8988T (cell line): ENCODE measurements at regions not wholly inside any gene's neighbourhood (a gene's known extent, or its start where the extent isn't known, plus 50 kb on each side); places are given as distances from the start of the nearest gene placed in this dataset.

Experiments used
- DNase-seq: peaks from one replicate; pipeline ENCODE4 v3.0.0; 2011

- DNase-seq = no peak
These were observed 924.4 kb upstream of the TENM4 start for GRCh38 chr11:80365076-80365725.

DNA sequence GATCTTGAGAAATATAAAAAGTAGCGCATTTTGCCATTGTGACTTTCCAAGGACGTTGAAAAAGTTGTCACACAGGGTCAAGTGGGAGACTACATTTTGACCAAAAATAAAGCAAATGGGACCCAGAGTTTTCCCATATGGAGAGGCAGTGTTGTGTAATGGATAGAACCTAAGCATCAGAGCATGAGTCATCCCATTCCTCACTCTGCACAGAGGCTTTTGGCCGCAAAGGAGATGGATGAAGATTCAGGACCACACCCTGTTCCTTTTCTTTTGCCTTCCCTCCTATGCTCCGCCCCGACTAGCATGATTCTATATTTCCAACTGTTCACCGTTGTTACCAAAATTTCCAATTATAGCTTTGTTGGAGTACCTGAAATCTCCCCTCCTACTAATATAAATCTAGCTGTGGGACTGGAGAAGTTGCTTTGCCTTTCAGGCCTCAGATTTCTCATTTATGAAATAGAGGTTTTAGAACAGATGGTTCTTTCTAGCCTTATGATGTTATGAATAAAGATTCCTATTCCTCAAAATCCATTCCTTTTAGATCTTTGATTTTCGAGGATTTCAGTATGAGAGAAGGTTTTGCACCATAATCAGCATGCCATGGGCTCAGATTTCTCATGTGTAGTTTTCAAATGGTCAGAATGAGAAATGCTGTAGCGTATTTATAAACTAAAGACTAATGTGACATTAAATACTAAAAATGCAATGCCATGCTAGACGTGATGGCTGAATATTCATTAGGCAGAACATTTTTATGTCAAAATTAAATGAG, 921.9 kb upstream of the TENM4 start:
- DNase-seq = no peak

- DNase-seq = no peak
These were observed 914.4 kb upstream of the TENM4 start for GRCh38 chr11:80355251-80355650.

GRCh38 chr11:80350541-80350940, 909.7 kb upstream of the TENM4 start:
- no peak for DNase-seq

DNA sequence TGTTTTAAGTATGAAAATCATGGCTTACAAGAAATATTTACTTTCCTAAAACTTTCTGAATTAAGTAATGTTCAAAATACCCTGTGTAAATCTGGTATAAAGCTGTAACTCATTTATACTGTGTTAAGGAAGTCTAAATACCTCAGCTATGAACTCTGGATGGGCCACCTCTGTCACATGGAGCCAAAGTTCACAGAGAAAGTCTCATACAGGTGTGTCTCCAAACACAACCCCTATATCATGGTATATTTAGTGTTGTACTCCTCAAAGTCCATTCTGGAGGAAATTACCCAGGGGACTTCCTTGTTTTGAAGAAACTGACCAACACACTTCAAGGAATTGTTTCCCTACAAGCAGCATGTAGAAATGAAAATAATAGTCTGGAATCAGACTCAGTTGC, 909.2 kb upstream of the TENM4 start:
- DNase-seq = no peak

DNA sequence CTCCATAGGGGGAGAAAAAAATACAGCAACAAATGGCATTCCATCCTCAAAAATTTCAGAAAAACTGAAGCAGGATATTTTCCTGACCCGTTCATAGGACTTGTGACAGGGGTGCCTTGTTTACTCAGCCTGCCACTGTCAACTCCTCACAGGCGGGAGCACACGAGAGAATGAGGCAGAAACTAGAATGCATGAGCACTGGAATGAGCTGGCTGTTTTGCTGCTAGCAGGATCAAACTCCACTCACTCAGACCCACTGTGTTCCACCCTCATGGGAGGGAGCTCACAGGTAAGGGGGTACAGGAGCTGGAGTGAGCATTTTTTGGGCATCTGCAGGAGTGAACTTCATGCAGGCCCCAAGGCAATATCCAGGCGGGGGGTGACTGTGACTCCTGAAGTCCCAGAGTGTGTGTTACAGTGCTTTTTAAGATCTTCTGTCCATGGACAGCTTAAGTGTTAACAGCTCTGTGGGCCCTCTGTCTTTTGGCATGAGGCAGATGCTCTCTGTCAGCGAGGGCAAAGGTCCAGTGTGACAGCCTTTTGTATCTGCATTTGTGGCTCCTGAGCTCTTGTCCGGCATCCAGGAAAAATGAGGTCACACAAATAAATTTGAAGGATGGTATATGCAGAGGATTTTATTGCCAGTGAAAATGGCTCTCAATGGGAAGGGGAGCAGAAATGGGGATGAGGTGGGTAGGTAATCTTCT, 905.7 kb upstream of the TENM4 start:
- no peak for DNase-seq

DNA sequence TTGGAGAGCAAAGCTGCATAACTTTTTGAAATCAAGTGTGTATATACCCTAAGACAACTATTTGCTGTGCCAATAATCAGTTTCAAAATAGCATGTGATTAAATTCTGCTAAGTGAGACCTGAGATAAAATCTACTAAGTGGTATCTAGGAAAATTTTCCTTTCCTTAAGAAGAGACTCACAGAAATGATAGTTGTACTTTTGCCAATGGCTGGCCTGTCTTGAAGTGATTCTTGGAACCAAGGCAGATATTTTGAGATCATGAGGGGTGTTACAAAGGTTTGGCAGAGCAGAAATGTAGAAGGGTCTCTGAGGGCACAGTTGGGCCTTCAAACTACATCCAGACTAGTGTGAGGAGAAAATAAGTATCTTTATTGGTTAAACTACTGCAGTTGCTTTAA, 902.6 kb upstream of the TENM4 start:
- DNase-seq = no peak

GRCh38 chr11:80338231-80338630, 897.4 kb upstream of the TENM4 start:
- no peak for DNase-seq

GRCh38 chr11:80331694-80332093, 890.9 kb upstream of the TENM4 start:
- no peak for DNase-seq

GRCh38 chr11:80330264-80330663, 889.4 kb upstream of the TENM4 start:
- no peak for DNase-seq

GRCh38 chr11:80328774-80329173, 887.9 kb upstream of the TENM4 start:
- DNase-seq = no peak

GRCh38 chr11:80327956-80328614, 887.3 kb upstream of the TENM4 start:
- DNase-seq = no peak

DNA sequence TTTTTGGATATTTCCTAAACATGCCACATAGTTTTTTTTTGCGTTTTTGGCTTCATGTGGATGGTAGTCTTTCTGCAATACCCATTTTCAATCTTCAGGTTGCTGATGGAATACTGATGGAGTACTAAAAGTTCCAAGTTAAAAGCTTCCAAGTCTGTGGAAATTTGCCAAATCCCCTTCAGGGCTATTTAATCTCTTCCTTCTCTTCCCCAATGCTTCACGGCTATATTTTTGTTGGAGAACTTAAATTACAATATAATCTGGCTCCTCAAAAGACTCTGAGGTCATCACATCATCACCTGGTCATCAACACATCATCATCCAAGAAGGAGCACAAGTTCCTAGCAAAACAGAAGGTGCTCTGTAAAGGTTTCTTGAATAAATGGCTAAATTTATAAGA, 881.0 kb upstream of the TENM4 start:
- no peak for DNase-seq

GRCh38 chr11:80320765-80321164, 879.9 kb upstream of the TENM4 start:
- DNase-seq = peak; percentile 23

DNA sequence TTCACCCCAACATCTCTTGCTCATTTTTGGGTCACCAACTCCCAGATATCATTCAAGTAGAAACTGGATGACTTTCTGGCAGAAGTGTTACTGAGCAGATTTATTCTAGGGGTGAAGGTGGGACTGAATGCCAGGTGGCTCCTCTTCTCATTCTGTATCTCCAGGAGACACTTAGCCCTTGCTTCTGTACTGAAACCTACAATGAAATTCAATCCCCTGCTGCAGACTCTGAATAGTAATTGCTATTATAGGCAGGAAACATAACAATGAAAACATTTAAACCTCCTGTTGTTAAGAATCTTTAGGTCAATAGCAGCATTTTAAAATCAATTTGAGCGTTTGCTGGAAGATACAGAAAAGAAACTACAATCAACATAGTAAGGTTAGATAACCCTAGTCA, 879.4 kb upstream of the TENM4 start:
- DNase-seq = no peak

GRCh38 chr11:80317612-80318011, 876.8 kb upstream of the TENM4 start:
- no peak for DNase-seq

GRCh38 chr11:80315200-80315599, 874.4 kb upstream of the TENM4 start:
- DNase-seq = no peak

DNA sequence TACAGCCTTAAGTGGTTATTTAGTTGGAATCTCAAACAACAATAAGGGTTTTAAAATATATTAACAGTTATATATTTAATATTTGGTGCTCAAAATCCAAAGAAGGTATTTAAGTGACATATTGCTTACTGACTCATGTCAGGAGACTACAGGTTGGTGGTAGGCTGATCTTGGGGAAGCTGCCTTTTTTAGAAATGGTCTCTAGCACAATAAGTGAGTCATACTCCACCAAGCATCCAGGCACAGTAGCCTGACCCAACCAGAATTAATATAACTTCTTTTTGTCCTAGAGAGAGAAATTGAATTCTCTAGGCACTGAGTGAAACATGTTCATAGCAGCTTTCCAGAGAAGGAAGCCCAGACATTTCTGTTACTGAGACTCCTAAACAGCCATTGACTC, 868.5 kb upstream of the TENM4 start:
- DNase-seq = no peak

DNA sequence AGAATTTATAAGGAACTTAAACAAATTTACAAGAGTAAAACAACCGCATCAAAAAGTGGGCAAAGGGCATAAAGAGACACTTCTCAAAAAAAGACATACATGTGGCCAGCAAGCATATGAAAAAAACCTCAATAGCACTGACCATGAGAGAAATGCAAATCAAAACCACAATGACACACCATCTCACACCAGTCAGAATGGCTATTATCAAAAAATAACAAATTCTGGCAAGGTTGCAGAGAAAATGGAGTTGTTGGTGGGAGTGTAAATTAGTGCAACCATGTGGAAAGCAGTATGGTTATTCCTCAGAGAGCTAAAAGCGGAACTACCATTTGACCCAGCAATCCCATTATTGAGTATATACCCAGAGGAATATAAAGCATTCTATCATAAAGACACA, 866.8 kb upstream of the TENM4 start:
- no peak for DNase-seq

GRCh38 chr11:80297858-80298632, 857.2 kb upstream of the TENM4 start:
- DNase-seq = no peak

DNA sequence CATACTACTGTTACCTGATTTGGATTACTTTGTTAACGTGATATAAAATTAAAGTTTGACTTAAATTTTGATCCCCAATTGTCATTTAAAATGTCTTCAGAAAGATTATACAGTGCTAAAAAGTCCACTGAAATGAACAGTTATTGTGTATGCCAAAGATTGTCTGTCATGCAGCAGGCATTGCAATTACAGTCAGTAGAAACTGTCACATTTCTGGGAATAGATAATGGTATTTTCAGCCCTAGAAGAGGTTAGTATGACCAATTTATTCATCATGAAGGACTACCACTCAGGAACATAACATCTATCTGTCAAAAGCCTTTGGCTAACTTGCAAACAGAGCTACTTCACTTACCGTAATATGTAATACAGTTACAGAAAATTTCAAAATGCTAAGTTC, 852.5 kb upstream of the TENM4 start:
- DNase-seq = no peak

DNA sequence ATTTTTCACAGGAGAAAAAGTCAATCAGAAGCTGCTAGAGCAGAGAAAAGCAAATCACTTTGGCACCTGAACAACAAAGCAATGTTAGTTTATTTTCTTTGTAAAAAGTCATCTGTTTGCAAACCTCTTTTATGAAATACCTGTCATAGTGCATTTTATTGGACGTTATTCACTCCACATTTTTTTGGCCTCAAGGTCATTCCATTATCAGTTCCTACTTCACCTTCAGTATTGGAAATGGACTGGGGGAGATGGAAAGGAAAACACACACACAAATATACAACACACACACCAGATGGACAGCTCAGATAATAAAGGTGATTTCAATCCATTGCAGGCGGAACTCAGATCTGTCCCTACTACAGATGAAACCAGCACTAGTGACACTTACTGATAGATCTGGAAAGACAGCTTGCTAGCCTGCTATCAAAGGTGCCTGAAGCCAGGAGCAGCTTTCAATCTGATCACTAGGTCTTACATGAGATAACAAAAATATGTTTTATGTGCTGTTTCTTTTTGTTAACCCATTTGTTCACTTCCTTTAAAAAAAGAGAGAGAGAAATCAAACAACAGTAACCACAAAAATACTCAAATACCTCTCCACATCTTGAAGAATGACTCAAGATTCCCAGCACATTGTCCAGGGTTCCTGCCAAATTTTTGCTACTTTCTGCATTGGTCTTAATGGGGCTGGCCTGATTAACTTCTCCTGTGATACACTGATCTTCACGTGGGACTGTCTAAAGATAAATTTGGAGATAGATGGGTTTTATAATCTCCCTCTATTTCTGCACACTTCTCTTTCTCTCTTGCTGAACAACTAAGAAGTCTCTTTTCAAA, 844.3 kb upstream of the TENM4 start:
- no peak for DNase-seq
